H1 (cell line): ENCODE measurements at regions not wholly inside any gene's neighbourhood (a gene's known extent, or its start where the extent isn't known, plus 50 kb on each side); places are given as distances from the start of the nearest gene placed in this dataset.

Source experiments
- CTCF ChIA-PET: fragments of 300-600 bp; sonication (Branson Sonifier 250); formaldehyde crosslinking; loops from one replicate; lab custom pipeline; 2021; ENCODE audit not compliant: partially characterized antibody; lab: Charles Lee
- POLR2A ChIA-PET: fragments of 300-600 bp; sonication (Branson Sonifier 250); formaldehyde crosslinking; loops from one replicate; lab custom pipeline; 2021; ENCODE audit warnings: inconsistent platforms; ENCODE audit not compliant: partially characterized antibody; lab: Charles Lee
- DNase-seq, 2 experiments: peaks; one replicate each; pipeline versions ENCODE4 v3.0.0 to v3.0.0-alpha.2; 2010 to 2022; ENCODE audit warnings: low spot score in 2 of 2, low read depth in 1 of 2, mixed read lengths in 1 of 2
- FAIRE-seq: peaks from 2 replicates; lab custom pipeline; 2011; peaks lifted over from hg19 to GRCh38; lab: Jason Lieb, UNC
- H2AFZ ChIP-seq: 2 replicates; pipeline ENCODE4 v1.8.1; 2012; ENCODE audit warnings: low read length, inconsistent platforms
- H2AK5ac ChIP-seq: 2 replicates; pipeline ENCODE4 v1.6.1; 2013; ENCODE audit warnings: low read depth, low read length
- H2BK120ac ChIP-seq: replicated peaks from 2 replicates; pipeline ENCODE3; 2013; ENCODE audit warnings: low read depth, low read length, inconsistent platforms
- H2BK12ac ChIP-seq: 2 replicates; pipeline ENCODE4 v1.6.1; 2013; ENCODE audit warnings: low read depth, low read length
- H2BK15ac ChIP-seq: 2 replicates; pipeline ENCODE4 v1.6.1; 2013; ENCODE audit warnings: low read length
- H2BK20ac ChIP-seq: 2 replicates; pipeline ENCODE4 v1.6.1; 2013; ENCODE audit warnings: low read length
- H2BK5ac ChIP-seq: 2 replicates; pipeline ENCODE4 v1.6.1; 2013; ENCODE audit warnings: low read depth, low read length
- H3K14ac ChIP-seq: 2 replicates; pipeline ENCODE4 v1.6.1; 2013; ENCODE audit warnings: inconsistent platforms; ENCODE audit not compliant: insufficient read length
- H3K18ac ChIP-seq: 2 replicates; pipeline ENCODE4 v1.6.1; 2013; ENCODE audit warnings: low read length; ENCODE audit errors: extremely low read depth
- H3K23ac ChIP-seq: 2 replicates; pipeline ENCODE4 v1.6.1; 2013; ENCODE audit warnings: inconsistent platforms; ENCODE audit not compliant: insufficient read length
- H3K23me2 ChIP-seq: 2 replicates; pipeline ENCODE4 v1.6.1; 2013; ENCODE audit warnings: low read depth, low read length
- H3K27ac ChIP-seq: 2 replicates; pipeline ENCODE4 v1.6.1; 2011; ENCODE audit warnings: low read depth, low read length, inconsistent platforms
- H3K27me3 ChIP-seq, 4 experiments: replicated peaks in 1 of 4; 1 replicate in 1 of 4; 2 replicates in 3 of 4; pipeline versions ENCODE4 v1.6.1 to v1.8.1; 2011 to 2013; ENCODE audit warnings: low read length in 3 of 4, mild to moderate bottlenecking in 3 of 4, inconsistent platforms in 2 of 4, mixed read lengths in 2 of 4, moderate library complexity in 1 of 4; ENCODE audit not compliant: control insufficient read depth in 3 of 4, insufficient read depth in 3 of 4; ENCODE audit errors: extremely low read depth in 1 of 4
- H3K36me3 ChIP-seq, 4 experiments: 2 replicates each; pipeline versions ENCODE4 v1.6.1 to v1.8.1; 2011 to 2013; ENCODE audit warnings: mild to moderate bottlenecking in 4 of 4, low read length in 3 of 4, moderate library complexity in 2 of 4, control low read depth in 1 of 4, inconsistent platforms in 1 of 4; ENCODE audit not compliant: insufficient read depth in 4 of 4, control insufficient read depth in 2 of 4
- H3K4ac ChIP-seq: replicated peaks from 2 replicates; pipeline ENCODE3; 2013; ENCODE audit warnings: low read length, low read depth, mixed read lengths, inconsistent platforms; ENCODE audit not compliant: insufficient read length
- H3K4me1 ChIP-seq, 4 experiments: replicated peaks in 1 of 4; 1 replicate in 1 of 4; 2 replicates in 3 of 4; pipeline versions ENCODE4 v1.6.1 to v1.8.1; 2011 to 2013; ENCODE audit warnings: low read length in 3 of 4, inconsistent platforms in 2 of 4, mixed read lengths in 1 of 4; ENCODE audit not compliant: insufficient read depth in 4 of 4, control insufficient read depth in 3 of 4
- H3K4me2 ChIP-seq, 2 experiments: 2 replicates each; pipeline versions ENCODE4 v1.6.1 to v1.8.1; 2011 to 2013; ENCODE audit warnings: low read depth in 2 of 2, low read length in 2 of 2, control low read depth in 1 of 2, inconsistent platforms in 1 of 2, mild to moderate bottlenecking in 1 of 2; ENCODE audit not compliant: insufficient read depth in 1 of 2
- H3K4me3 ChIP-seq, 4 experiments: fragments of 200-600, 300-600 bp in 1 of 4; sonication (generic), shearing (Covaris generic), sonication (Bioruptor Twin) in 1 of 4; 2 replicates each; pipeline versions ENCODE4 v1.5.1 to v1.8.1; 2011 to 2016; ENCODE audit warnings: low read length in 4 of 4, low read depth in 3 of 4, control low read depth in 2 of 4, inconsistent platforms in 2 of 4, mild to moderate bottlenecking in 2 of 4, mixed read lengths in 1 of 4, moderate library complexity in 1 of 4; ENCODE audit not compliant: insufficient read depth in 2 of 4; ENCODE audit errors: extremely low read depth in 1 of 4
- H3K56ac ChIP-seq: replicated peaks from 2 replicates; pipeline ENCODE3; 2013; ENCODE audit warnings: low read depth, mild to moderate bottlenecking, mixed read lengths, low read length, inconsistent platforms; ENCODE audit not compliant: insufficient read length
- H3K79me1 ChIP-seq: 2 replicates; pipeline ENCODE4 v1.6.1; 2013; ENCODE audit warnings: low read depth, low read length, control low read depth
- H3K79me2 ChIP-seq, 2 experiments: 2 replicates each; pipeline versions ENCODE4 v1.6.1 to v1.8.1; 2012 to 2013; ENCODE audit warnings: low read length in 2 of 2, mild to moderate bottlenecking in 2 of 2, inconsistent platforms in 1 of 2; ENCODE audit not compliant: insufficient read depth in 2 of 2, control insufficient read depth in 1 of 2
- H3K9ac ChIP-seq, 4 experiments: replicated peaks in 1 of 4; 1 replicate in 1 of 4; 2 replicates in 3 of 4; pipeline versions ENCODE4 v1.6.1 to v1.8.1; 2011 to 2013; ENCODE audit warnings: low read depth in 3 of 4, low read length in 3 of 4, control low read depth in 2 of 4, mild to moderate bottlenecking in 2 of 4, moderate library complexity in 2 of 4, inconsistent platforms in 1 of 4; ENCODE audit errors: extremely low read depth in 1 of 4
- H3K9me3 ChIP-seq, 2 experiments: 2 replicates each; pipeline versions ENCODE4 v1.6.1 to v1.8.1; 2012 to 2013; ENCODE audit warnings: mild to moderate bottlenecking in 2 of 2, moderate library complexity in 2 of 2, control low read depth in 1 of 2, inconsistent platforms in 1 of 2, low read depth in 1 of 2, low read length in 1 of 2, mixed read lengths in 1 of 2; ENCODE audit not compliant: insufficient read depth in 2 of 2
- H4K20me1 ChIP-seq, 2 experiments: replicated peaks in 1 of 2; 2 replicates each; pipeline versions ENCODE3 to v1.8.1; 2011 to 2013; ENCODE audit warnings: inconsistent platforms in 2 of 2, low read length in 2 of 2, mild to moderate bottlenecking in 1 of 2; ENCODE audit not compliant: insufficient read depth in 2 of 2, control insufficient read depth in 1 of 2
- H4K5ac ChIP-seq: 2 replicates; pipeline ENCODE4 v1.6.1; 2013; ENCODE audit warnings: low read length, low read depth, mixed read lengths, inconsistent platforms; ENCODE audit not compliant: insufficient read length
- H4K8ac ChIP-seq: 2 replicates; pipeline ENCODE4 v1.8.0; 2013; ENCODE audit warnings: mild to moderate bottlenecking, moderate library complexity, low read length, inconsistent platforms; ENCODE audit not compliant: insufficient read depth; ENCODE audit errors: extremely low read depth
- H4K91ac ChIP-seq: replicated peaks from 2 replicates; pipeline ENCODE3; 2013; ENCODE audit warnings: low read length, mixed read lengths, inconsistent platforms; ENCODE audit not compliant: insufficient read length
- CBX8 ChIP-seq: fragments of 300-800, 300-1000 bp; sonication (generic); IDR thresholded peaks from 2 replicates; pipeline ENCODE4 v1.7.1; 2016; ENCODE audit warnings: low read depth, low read length, borderline replicate concordance
- E2F6 ChIP-seq: IDR thresholded peaks from 2 replicates; pipeline ENCODE4 v1.6.1; 2012; ENCODE audit warnings: inconsistent platforms
- EP300 ChIP-seq, 2 experiments: IDR thresholded peaks; 1 replicate in 1 of 2; 2 replicates in 1 of 2; pipeline ENCODE4 v1.6.1; 2011 to 2012; ENCODE audit warnings: low read depth in 2 of 2, low read length in 2 of 2, mild to moderate bottlenecking in 2 of 2, borderline replicate concordance in 1 of 2, inconsistent platforms in 1 of 2, moderate library complexity in 1 of 2
- EZH2 ChIP-seq: fragments of 200-600 bp; sonication (generic); IDR thresholded peaks from 2 replicates; pipeline ENCODE4 v1.7.1; 2012; ENCODE audit warnings: low read depth, mild to moderate bottlenecking, moderate library complexity, low read length, inconsistent platforms; ENCODE audit not compliant: severe bottlenecking
- JUN ChIP-seq: IDR thresholded peaks from 2 replicates; pipeline ENCODE4 v1.6.1; 2011; ENCODE audit warnings: low read depth, mild to moderate bottlenecking, improper control_type of control experiment, low read length
- KDM1A ChIP-seq: fragments of 200-600, 300-600 bp; sonication (generic); IDR thresholded peaks from 2 replicates; pipeline ENCODE4 v1.7.1; 2016; ENCODE audit warnings: mild to moderate bottlenecking, low read length, borderline replicate concordance
- KDM4A ChIP-seq: IDR thresholded peaks from one replicate; pipeline ENCODE4 v1.7.1; 2012; ENCODE audit warnings: low read depth, mild to moderate bottlenecking, moderate library complexity, low read length, inconsistent platforms; ENCODE audit not compliant: severe bottlenecking
- SIN3A ChIP-seq, 2 experiments: IDR thresholded peaks in 1 of 2; conservative IDR thresholded peaks in 1 of 2; 2 replicates each; pipeline ENCODE4 v1.6.1; 2011 to 2012; ENCODE audit warnings: low read length in 2 of 2, improper control_type of control experiment in 1 of 2, low read depth in 1 of 2, mild to moderate bottlenecking in 1 of 2
- SRF ChIP-seq: IDR thresholded peaks from 2 replicates; pipeline ENCODE4 v1.6.1; 2011; ENCODE audit warnings: mild to moderate bottlenecking, low read depth, low read length, moderate library complexity
- TAF1 ChIP-seq: IDR thresholded peaks from 2 replicates; pipeline ENCODE4 v1.6.1; 2011; ENCODE audit warnings: mild to moderate bottlenecking, low read depth, low read length
- WGBS, 2 experiments: shearing (Covaris generic) in 1 of 2; methylation state at CpG; one replicate each; pipeline versions ENCODE4 v1.1.6 to v1.1.7; 2013 to 2015; ENCODE audit warnings: low lambda C conversion rate in 2 of 2, mixed read lengths in 2 of 2, inconsistent platforms in 1 of 2, low coverage in 1 of 2, missing lambda C conversion rate in 1 of 2; ENCODE audit not compliant: insufficient replicate concordance in 2 of 2, insufficient coverage in 1 of 2, insufficient read length in 1 of 2; ENCODE audit errors: extremely low coverage in 1 of 2, missing lambda C conversion rate in 1 of 2; 5-methylcytosine and 5-hydroxymethylcytosine counted together

- no peak overlapping the region for H3K9ac ChIP-seq
- H4K91ac ChIP-seq, result no peak overlapping the region
- no peaks in the 10 kb centered on the region for H3K9me3 ChIP-seq
- H2BK120ac ChIP-seq, result no peak overlapping the region
- whole genome bisulfite sequencing, 2 experiments, result 93% methylated on average over 4 of the region's 4 CpGs; no CpG with 5 or more reads in 1 of the 2 experiments
- H4K20me1 ChIP-seq, result no peaks in the 10 kb centered on the region
- H2AK5ac ChIP-seq, result no peak overlapping the region
- DNase-seq, result no peak
- H3K4me1 ChIP-seq, result no peaks in the 10 kb centered on the region
- H4K5ac ChIP-seq, result no peak overlapping the region
- H2BK12ac ChIP-seq, result no peak overlapping the region
- no peak overlapping the region for H2BK5ac ChIP-seq
- no peak overlapping the region for H3K18ac ChIP-seq
- H3K14ac ChIP-seq, result no peak overlapping the region
- H3K79me1 ChIP-seq, result no peaks in the 10 kb centered on the region
- H2AFZ ChIP-seq, result no peak overlapping the region
- no peak for FAIRE-seq
- no peaks in the 10 kb centered on the region for H3K36me3 ChIP-seq
- H2BK20ac ChIP-seq, result no peak overlapping the region
- H3K4me2 ChIP-seq, result no peak overlapping the region
- H3K79me2 ChIP-seq, result no peaks in the 10 kb centered on the region
- no peak overlapping the region for H3K27ac ChIP-seq
- H3K4ac ChIP-seq, result no peak overlapping the region
- H3K56ac ChIP-seq, result no peak overlapping the region
- H2BK15ac ChIP-seq, result no peak overlapping the region
- H3K4me3 ChIP-seq, result no peak overlapping the region
- H3K23ac ChIP-seq, result no peak overlapping the region
- H3K27me3 ChIP-seq, result no peaks in the 10 kb centered on the region
- ChIA-PET CTCF (no interaction called here), POLR2A (no interaction called here)
- no peak overlapping the region for H4K8ac ChIP-seq
- no peaks in the 10 kb centered on the region for H3K23me2 ChIP-seq
- TF ChIP-seq EZH2, result no peak
- no peak for TF ChIP-seq SIN3A (conservative IDR thresholded peaks at IDR 0.05 in 1 of 2, IDR thresholded peaks at IDR 0.05 in 1 of 2; ENCODE audit: low read depth in 1 of 2, low read length in 2 of 2)
- TF ChIP-seq KDM1A, result no peak
- no peak for TF ChIP-seq SRF
- no peak for TF ChIP-seq EP300 (IDR thresholded peaks at IDR 0.05; ENCODE audit: borderline replicate concordance in 1 of 2, low read depth in 2 of 2, low read length in 2 of 2)
- no peak for TF ChIP-seq TAF1
- no peak for TF ChIP-seq E2F6
- no peak for TF ChIP-seq CBX8
- TF ChIP-seq KDM4A, result no peak
- TF ChIP-seq JUN, result no peak
Observed at GRCh38 chr12:71335151-71335962, 104.2 kb upstream of the LGR5 start.
